ENCODE measurements at regions not wholly inside any gene's neighbourhood (a gene's known extent, or its start where the extent isn't known, plus 50 kb on each side); places are given as distances from the start of the nearest gene placed in this dataset.

- Histone ChIP-seq H3K4me1 (no peaks in the 10 kb centered on the region), H3K4me3 (no peak overlapping the region), H3K36me3 (no peaks in the 10 kb centered on the region), H3K27ac (no peak overlapping the region), H3K27me3 (no peaks in the 10 kb centered on the region), H3K9me3 (no peaks in the 10 kb centered on the region)
- no peak for DNase-seq
- WGBS, 2 donors: 44 to 60% methylated on average over 3 of the region's 3 CpGs
- TF ChIP-seq POLR2A (IDR thresholded peaks at IDR 0.05): no peak
- no peak for TF ChIP-seq POLR2AphosphoS5 (IDR thresholded peaks at IDR 0.05)
- no peak for TF ChIP-seq CTCF (IDR thresholded peaks at IDR 0.05)
- TF ChIP-seq EP300 (IDR thresholded peaks at IDR 0.05): no peak
- intact Hi-C loops (cut with DNase I): no loop called here
These were observed 997.4 kb downstream of the HACE1 start for GRCh38 chr6:103862297-103862696.

DNA sequence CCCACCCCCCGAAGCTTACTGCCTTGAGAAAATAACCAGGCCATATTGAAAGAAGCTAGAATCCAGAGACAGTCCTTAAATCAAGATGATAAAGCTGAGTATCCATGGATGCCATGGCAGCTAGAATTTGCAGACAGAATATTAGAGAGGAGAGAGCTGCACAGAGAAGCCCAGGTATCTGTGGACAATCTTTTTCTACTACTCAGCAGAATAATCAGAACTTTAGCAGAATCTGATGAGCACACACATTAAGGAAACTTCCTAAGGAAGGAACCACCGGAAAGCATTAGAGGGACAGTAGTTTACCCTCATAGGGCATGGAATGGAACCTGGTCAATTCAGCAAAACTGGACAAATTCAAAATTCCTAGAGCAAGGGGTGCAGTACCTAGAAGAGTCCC lies 1001.7 kb downstream of the HACE1 start:
- no peak overlapping the region for H3K4me3 ChIP-seq
- TF ChIP-seq POLR2A (IDR thresholded peaks at IDR 0.05) (no peak), EP300 (IDR thresholded peaks at IDR 0.05) (no peak), CTCF (IDR thresholded peaks at IDR 0.05) (no peak), POLR2AphosphoS5 (IDR thresholded peaks at IDR 0.05) (no peak)
- WGBS, 2 donors: 75 to 88% methylated on average over 2 of the region's 2 CpGs

GRCh38 chr6:103855750-103856149 lies 1004.0 kb downstream of the HACE1 start:
- WGBS, 2 donors: 52 to 59% methylated on average over 3 of the region's 3 CpGs
- Histone ChIP-seq H3K4me3 (no peak overlapping the region), H3K27me3 (no peaks in the 10 kb centered on the region), H3K9me3 (no peaks in the 10 kb centered on the region), H3K27ac (no peak overlapping the region), H3K36me3 (no peaks in the 10 kb centered on the region), H3K4me1 (no peaks in the 10 kb centered on the region)
- TF ChIP-seq POLR2AphosphoS5 (IDR thresholded peaks at IDR 0.05) (no peak), CTCF (IDR thresholded peaks at IDR 0.05) (no peak)
- DNase-seq: no peak
- intact Hi-C loops (cut with DNase I): no loop called here

More for the DNA sequence above, 1001.7 kb downstream of the HACE1 start:
- no peaks in the 10 kb centered on the region for H3K36me3 ChIP-seq
- intact Hi-C loops (cut with DNase I): no loop called here
- no peaks in the 10 kb centered on the region for H3K4me1 ChIP-seq
- DNase-seq: no peak
- H3K27ac ChIP-seq: no peak overlapping the region
- no peaks in the 10 kb centered on the region for H3K27me3 ChIP-seq
- no peaks in the 10 kb centered on the region for H3K9me3 ChIP-seq

DNA sequence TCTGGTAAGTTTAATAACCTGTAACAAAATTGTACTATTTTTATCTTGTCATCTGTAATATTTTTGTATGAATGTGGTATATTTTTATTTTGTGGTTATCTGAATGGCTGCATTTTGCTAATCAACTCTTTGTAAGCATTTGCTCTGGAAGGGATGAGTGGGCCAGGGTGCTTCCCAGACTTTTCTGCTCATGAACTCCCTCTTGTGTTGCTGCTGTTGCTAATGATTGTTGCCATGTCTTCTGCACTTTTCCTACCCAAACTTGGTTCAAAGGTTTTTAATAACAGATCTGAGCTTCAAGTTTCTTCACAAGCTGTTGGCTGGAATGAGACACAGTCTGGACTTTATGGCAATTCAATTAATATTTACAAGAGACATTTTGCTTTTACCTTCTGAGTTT lies 1005.7 kb downstream of the HACE1 start:
- no peaks in the 10 kb centered on the region for H3K4me1 ChIP-seq
- no peaks in the 10 kb centered on the region for H3K36me3 ChIP-seq
- no peaks in the 10 kb centered on the region for H3K27me3 ChIP-seq
- TF ChIP-seq POLR2AphosphoS5 (IDR thresholded peaks at IDR 0.05) (no peak), POLR2A (IDR thresholded peaks at IDR 0.05) (no peak), CTCF (IDR thresholded peaks at IDR 0.05) (no peak), EP300 (IDR thresholded peaks at IDR 0.05) (no peak)
- no peak overlapping the region for H3K27ac ChIP-seq
- H3K4me3 ChIP-seq: no peak overlapping the region
- no peak for DNase-seq
- no peaks in the 10 kb centered on the region for H3K9me3 ChIP-seq
- intact Hi-C loops (cut with DNase I): no loop called here

- Histone ChIP-seq H3K4me3 (no peak overlapping the region), H3K27ac (no peak overlapping the region), H3K36me3 (no peaks in the 10 kb centered on the region), H3K9me3 (no peaks in the 10 kb centered on the region), H3K27me3 (no peaks in the 10 kb centered on the region), H3K4me1 (no peaks in the 10 kb centered on the region)
- intact Hi-C loops (cut with DNase I): no loop called here
- TF ChIP-seq POLR2A (IDR thresholded peaks at IDR 0.05): no peak
- no peak for TF ChIP-seq EP300 (IDR thresholded peaks at IDR 0.05)
- no peak for TF ChIP-seq CTCF (IDR thresholded peaks at IDR 0.05)
- TF ChIP-seq POLR2AphosphoS5 (IDR thresholded peaks at IDR 0.05): no peak
- DNase-seq: no peak
- 76 to 88% methylated on average over 2 of the region's 2 CpGs for WGBS, 2 donors
These were observed 1021.3 kb downstream of the HACE1 start for GRCh38 chr6:103838457-103838856.
